ENCODE measurements at regions not wholly inside any gene's neighbourhood (a gene's known extent, or its start where the extent isn't known, plus 50 kb on each side); places are given as distances from the start of the nearest gene placed in this dataset.

GRCh38 chr2:234266952-234267351 is 216.4 kb downstream of the SPP2 start:
- no peak for TF ChIP-seq CTCF (IDR thresholded peaks at IDR 0.05)
- no peak for TF ChIP-seq POLR2A (IDR thresholded peaks at IDR 0.05)
